ENCODE measurements at regions not wholly inside any gene's neighbourhood (a gene's known extent, or its start where the extent isn't known, plus 50 kb on each side); places are given as distances from the start of the nearest gene placed in this dataset.

DNA sequence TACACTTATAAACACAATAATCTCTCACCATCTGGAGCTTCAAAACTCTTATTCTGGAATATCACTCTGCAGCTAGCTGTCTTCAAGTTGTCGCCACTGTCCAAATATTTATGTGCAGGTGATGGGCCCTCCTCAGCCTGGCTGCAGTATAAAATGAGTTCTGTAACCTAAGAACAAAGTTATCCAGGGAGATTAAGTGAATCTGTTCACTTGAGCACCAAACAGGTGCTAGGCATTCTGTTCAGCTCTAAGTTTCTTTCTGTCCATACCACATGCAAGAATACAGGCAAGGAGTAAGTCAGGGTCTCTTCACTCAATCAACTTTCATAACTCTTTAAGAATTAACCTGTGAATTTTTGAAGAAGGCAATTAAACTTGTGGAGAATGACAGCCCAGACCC lies 344.1 kb downstream of the PLK2 start:
- H3K4me3 ChIP-seq (ENCODE audit: low read length) = no peak overlapping the region
- WGBS, 2 experiments (ENCODE audit: insufficient coverage in 1 of 2, insufficient read length in 1 of 2) = 88 to 90% methylated on average over 1 of the region's 1 CpG
- no peaks in the 10 kb centered on the region for H3K4me1 ChIP-seq (ENCODE audit: control insufficient read depth, insufficient read depth, low read length)
- no peak overlapping the region for H3K9ac ChIP-seq (ENCODE audit: extremely low read depth, low read length, poor library complexity, severe bottlenecking)
- TF ChIP-seq, protein P1, sequence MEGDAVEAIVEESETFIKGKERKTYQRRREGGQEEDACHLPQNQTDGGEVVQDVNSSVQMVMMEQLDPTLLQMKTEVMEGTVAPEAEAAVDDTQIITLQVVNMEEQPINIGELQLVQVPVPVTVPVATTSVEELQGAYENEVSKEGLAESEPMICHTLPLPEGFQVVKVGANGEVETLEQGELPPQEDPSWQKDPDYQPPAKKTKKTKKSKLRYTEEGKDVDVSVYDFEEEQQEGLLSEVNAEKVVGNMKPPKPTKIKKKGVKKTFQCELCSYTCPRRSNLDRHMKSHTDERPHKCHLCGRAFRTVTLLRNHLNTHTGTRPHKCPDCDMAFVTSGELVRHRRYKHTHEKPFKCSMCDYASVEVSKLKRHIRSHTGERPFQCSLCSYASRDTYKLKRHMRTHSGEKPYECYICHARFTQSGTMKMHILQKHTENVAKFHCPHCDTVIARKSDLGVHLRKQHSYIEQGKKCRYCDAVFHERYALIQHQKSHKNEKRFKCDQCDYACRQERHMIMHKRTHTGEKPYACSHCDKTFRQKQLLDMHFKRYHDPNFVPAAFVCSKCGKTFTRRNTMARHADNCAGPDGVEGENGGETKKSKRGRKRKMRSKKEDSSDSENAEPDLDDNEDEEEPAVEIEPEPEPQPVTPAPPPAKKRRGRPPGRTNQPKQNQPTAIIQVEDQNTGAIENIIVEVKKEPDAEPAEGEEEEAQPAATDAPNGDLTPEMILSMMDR (conservative IDR thresholded peaks at IDR 0.05) = no peak
- Mint-ChIP-seq H3K4me1 (peaks cover 13% of the 10 kb centered on the region), H3K36me3 (ENCODE audit: low read depth) (no peaks in the 10 kb centered on the region), H3K27ac (no peak overlapping the region), H3K27me3 (ENCODE audit: insufficient read depth) (no peaks in the 10 kb centered on the region), H3K9me3 (no peaks in the 10 kb centered on the region), H3K4me3 (no peak overlapping the region)
- no peak for DNase-seq
- H3K27ac ChIP-seq (ENCODE audit: low read depth, low read length) = no peak overlapping the region
- H3K9me3 ChIP-seq (ENCODE audit: control insufficient read depth, low read length) = no peaks in the 10 kb centered on the region
- no peaks in the 10 kb centered on the region for H3K36me3 ChIP-seq (ENCODE audit: control insufficient read depth, insufficient read depth, low read length)
- H3K27me3 ChIP-seq (ENCODE audit: control insufficient read depth, insufficient read depth, low read length, poor library complexity, severe bottlenecking) = no peaks in the 10 kb centered on the region

DNA sequence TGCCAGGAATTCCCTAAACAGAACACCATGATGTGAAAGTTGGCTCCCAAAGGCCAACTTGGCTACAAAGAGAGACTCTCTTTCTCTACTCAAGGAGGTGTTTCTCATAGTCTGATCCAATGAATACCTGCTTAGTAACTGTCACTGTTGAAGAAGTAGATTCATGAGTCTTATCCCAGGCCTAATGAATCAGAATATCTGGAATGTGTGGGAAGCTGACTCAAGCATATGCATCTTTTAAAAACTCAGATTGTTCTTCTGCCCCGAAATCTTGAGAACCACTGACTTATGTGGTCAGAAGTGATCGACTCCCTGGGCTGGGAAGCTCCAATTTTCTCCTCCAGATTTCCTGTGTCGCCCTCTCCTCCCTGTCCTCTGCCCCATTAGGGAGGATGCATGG lies 345.6 kb downstream of the PLK2 start:
- Histone ChIP-seq H3K4me1 (ENCODE audit: control insufficient read depth, insufficient read depth, low read length) (no peaks in the 10 kb centered on the region), H3K27me3 (ENCODE audit: control insufficient read depth, insufficient read depth, low read length, poor library complexity, severe bottlenecking) (no peaks in the 10 kb centered on the region), H3K9me3 (ENCODE audit: control insufficient read depth, low read length) (no peaks in the 10 kb centered on the region), H3K27ac (ENCODE audit: low read depth, low read length) (no peak overlapping the region), H3K36me3 (ENCODE audit: control insufficient read depth, insufficient read depth, low read length) (no peaks in the 10 kb centered on the region), H3K9ac (ENCODE audit: extremely low read depth, low read length, poor library complexity, severe bottlenecking) (no peak overlapping the region), H3K4me3 (ENCODE audit: low read length) (no peak overlapping the region)
- 96 to 98% methylated on average over 2 to 3 of the region's 3 CpGs for WGBS, 2 experiments (ENCODE audit: insufficient coverage in 1 of 2, insufficient read length in 1 of 2)
- DNase-seq = no peak
- Mint-ChIP-seq H3K27me3 (ENCODE audit: insufficient read depth) (no peaks in the 10 kb centered on the region), H3K27ac (no peak overlapping the region), H3K36me3 (ENCODE audit: low read depth) (no peaks in the 10 kb centered on the region), H3K4me1 (peaks cover 13% of the 10 kb centered on the region), H3K4me3 (no peak overlapping the region), H3K9me3 (no peaks in the 10 kb centered on the region)
- TF ChIP-seq, protein P1 (conservative IDR thresholded peaks at IDR 0.05) = no peak

DNA sequence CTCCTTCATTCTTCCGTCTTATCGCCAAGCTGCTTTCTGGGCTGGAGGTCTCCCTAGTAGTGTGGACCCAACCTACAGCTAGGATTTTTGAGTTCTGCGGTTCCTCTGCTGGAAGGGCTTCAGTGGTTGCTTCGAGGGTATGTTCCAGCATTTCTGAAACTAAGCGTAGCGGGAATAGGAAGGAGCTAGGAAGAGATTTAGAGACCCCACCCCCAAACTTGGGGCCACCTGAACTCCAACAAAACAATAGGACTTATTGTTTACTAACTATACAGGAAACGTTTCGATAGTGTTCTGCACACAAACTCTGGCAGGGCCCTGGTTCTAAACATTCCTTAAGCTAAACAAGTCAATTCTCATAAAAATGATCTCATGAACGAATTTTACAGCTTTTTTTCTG lies 346.7 kb downstream of the PLK2 start:
- Histone ChIP-seq H3K4me1 (ENCODE audit: control insufficient read depth, insufficient read depth, low read length) (no peaks in the 10 kb centered on the region), H3K9ac (ENCODE audit: extremely low read depth, low read length, poor library complexity, severe bottlenecking) (no peak overlapping the region), H3K9me3 (ENCODE audit: control insufficient read depth, low read length) (no peaks in the 10 kb centered on the region), H3K27me3 (ENCODE audit: control insufficient read depth, insufficient read depth, low read length, poor library complexity, severe bottlenecking) (no peaks in the 10 kb centered on the region), H3K4me3 (ENCODE audit: low read length) (no peak overlapping the region), H3K27ac (ENCODE audit: low read depth, low read length) (no peak overlapping the region), H3K36me3 (ENCODE audit: control insufficient read depth, insufficient read depth, low read length) (no peaks in the 10 kb centered on the region)
- Mint-ChIP-seq H3K36me3 (ENCODE audit: low read depth) (no peaks in the 10 kb centered on the region), H3K27me3 (ENCODE audit: insufficient read depth) (no peaks in the 10 kb centered on the region), H3K9me3 (no peaks in the 10 kb centered on the region), H3K4me3 (no peak overlapping the region), H3K27ac (no peak overlapping the region), H3K4me1 (peaks cover 13% of the 10 kb centered on the region)
- 93 to 100% methylated on average over 3 to 9 of the region's 9 CpGs for WGBS, 2 experiments (ENCODE audit: insufficient coverage in 1 of 2, insufficient read length in 1 of 2)
- TF ChIP-seq, protein P1 (conservative IDR thresholded peaks at IDR 0.05) = no peak
- DNase-seq = no peak

Data from endodermal cell (in vitro differentiated cells).